Lower leg skin (tissue), 3 donors: ENCODE measurements at regions not wholly inside any gene's neighbourhood (a gene's known extent, or its start where the extent isn't known, plus 50 kb on each side); places are given as distances from the start of the nearest gene placed in this dataset.
A peak's percentile ranks its signal among the peaks of the same experiment; 100 is the strongest.

Experiments
- CTCF ChIP-seq, 3 donors: fragments of 450-650 bp; IDR thresholded peaks; one replicate each; pipeline ENCODE4 v1.5.1; 2016; ENCODE audit warnings: antibody characterized with exemption in 3 of 3, mild to moderate bottlenecking in 3 of 3, moderate library complexity in 2 of 3
- POLR2A ChIP-seq, 2 donors: fragments of 450-650 bp; IDR thresholded peaks; one replicate each; pipeline ENCODE4 v1.6.1; 2016 to 2017; ENCODE audit warnings: antibody characterized with exemption in 2 of 2, mild to moderate bottlenecking in 1 of 2, moderate library complexity in 1 of 2

DNA sequence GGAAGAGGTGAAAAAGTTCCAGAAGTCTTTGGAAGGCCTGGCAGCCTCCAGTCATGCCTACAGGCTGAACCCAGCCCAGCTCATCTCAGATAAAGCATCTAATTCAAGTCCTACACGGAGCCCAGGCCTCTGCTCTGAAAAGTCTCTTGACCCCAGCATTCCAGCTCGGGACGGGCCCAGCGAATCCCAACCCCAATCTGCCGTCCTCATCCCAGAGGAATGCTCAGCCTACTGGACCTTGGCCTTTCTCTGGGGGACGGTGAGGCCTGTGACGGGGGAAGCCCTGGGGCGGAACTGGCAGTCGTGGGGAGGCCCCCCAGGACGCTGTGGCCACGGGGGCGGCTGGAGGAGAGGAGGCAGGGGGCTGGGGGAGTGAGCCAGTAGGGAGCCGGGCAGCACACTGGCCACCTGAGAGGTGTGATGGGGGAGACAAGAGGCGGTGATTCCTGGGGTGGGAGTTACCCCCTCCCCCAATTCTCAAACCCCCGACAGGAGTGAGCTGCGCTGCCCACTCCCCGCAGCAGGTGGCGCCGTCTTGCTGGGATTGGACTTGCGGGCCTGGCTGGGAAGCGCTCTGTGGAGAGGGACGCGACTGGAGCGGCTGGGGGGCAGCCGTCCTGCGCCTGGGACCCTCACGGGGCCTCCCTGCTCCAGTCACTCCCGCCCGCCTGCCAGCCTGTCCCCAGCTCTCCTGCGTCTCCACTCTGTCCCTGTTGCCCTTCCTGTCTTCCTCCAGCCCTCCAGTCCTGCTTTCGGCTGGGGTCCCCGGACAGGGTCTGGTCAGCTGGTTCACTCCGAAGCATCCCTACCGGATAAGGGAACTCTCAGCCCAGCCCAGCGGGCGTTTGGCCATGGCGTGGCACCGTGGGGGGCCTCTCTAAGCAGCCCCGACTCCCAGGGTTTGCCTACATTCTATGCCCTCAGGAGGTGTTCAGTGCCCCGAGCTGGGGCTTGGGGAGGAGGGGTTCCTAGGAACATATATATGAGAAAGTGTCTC lies 182.6 kb upstream of the HAAO start:
- TF ChIP-seq CTCF (IDR thresholded peaks at IDR 0.05) (peak in 1 of 3 donors; percentile 96), POLR2A (IDR thresholded peaks at IDR 0.05) (no peak)
